ENCODE measurements at regions not wholly inside any gene's neighbourhood (a gene's known extent, or its start where the extent isn't known, plus 50 kb on each side); places are given as distances from the start of the nearest gene placed in this dataset.

DNA sequence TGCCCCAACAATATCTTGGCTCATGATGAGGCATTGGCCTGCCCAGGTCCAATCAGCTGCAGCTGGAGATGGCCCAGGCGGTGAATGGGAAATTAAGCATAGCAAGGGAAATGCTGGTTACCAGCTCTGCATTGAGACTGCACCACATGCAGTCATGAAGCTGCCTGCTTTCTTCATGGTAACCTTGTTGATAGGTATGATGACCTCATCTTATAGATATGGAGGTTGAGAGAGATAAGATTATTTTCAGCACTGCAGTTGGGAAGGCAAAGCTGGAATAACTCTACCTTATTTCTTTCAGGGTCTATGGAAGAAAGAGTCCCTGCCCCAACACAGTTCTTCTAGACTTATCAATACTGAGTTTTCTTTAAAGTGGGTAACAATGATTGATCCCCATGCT, 180.1 kb downstream of the ICE1 start:
- Histone ChIP-seq H3K4me3 (ENCODE audit: extremely low read depth, insufficient read depth, low read length, poor library complexity, severe bottlenecking) (no peak overlapping the region), H3K4me1 (ENCODE audit: control insufficient read depth, insufficient read depth, low read length, poor library complexity, severe bottlenecking) (no peaks in the 10 kb centered on the region), H3K27ac (ENCODE audit: low read depth, low read length, severe bottlenecking) (no peak overlapping the region), H3K36me3 (ENCODE audit: control insufficient read depth, insufficient read depth, low read length) (no peaks in the 10 kb centered on the region), H3K9me3 (ENCODE audit: control insufficient read depth, low read length) (no peaks in the 10 kb centered on the region)
- 89% methylated on average over 1 of the region's 1 CpG; no CpG with 5 or more reads in 1 of the 2 experiments for WGBS, 2 experiments (ENCODE audit: insufficient coverage in 2 of 2)

DNA sequence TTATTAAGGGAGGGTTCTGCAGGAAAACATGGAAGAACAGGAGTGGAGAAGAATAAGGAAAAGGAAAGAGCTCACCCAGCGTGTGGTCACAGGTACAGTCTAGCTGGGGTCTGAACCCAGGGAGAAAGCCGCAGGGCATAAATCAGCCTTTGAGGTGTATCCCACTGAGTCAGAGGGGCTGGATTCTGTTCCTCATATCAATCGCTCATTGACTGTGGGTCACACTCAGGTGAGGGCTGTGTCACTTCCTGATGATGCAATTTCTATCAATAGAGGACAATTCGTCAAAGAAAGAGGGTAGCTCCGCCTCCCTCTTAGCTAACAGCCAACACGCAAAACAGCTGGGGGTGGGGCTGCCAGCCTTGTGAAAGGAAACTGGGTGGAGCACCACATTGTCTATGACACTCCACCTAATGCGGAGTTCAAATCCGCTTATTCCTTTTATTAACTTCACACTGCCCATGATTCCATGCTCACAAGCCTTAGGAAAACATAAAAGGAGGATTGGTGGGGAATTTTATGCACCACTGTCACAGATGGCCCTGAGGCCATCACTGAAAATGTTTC, 176.2 kb downstream of the ICE1 start:
- H3K9me3 ChIP-seq (ENCODE audit: control insufficient read depth, low read length): no peaks in the 10 kb centered on the region
- H3K27ac ChIP-seq (ENCODE audit: low read depth, low read length, severe bottlenecking): no peak overlapping the region
- H3K4me3 ChIP-seq (ENCODE audit: extremely low read depth, insufficient read depth, low read length, poor library complexity, severe bottlenecking): no peak overlapping the region
- no peaks in the 10 kb centered on the region for H3K36me3 ChIP-seq (ENCODE audit: control insufficient read depth, insufficient read depth, low read length)
- H3K4me1 ChIP-seq (ENCODE audit: control insufficient read depth, insufficient read depth, low read length, poor library complexity, severe bottlenecking): no peaks in the 10 kb centered on the region
- 94 to 100% methylated on average over 4 to 6 of the region's 8 CpGs for WGBS, 2 experiments (ENCODE audit: insufficient coverage in 2 of 2)

DNA sequence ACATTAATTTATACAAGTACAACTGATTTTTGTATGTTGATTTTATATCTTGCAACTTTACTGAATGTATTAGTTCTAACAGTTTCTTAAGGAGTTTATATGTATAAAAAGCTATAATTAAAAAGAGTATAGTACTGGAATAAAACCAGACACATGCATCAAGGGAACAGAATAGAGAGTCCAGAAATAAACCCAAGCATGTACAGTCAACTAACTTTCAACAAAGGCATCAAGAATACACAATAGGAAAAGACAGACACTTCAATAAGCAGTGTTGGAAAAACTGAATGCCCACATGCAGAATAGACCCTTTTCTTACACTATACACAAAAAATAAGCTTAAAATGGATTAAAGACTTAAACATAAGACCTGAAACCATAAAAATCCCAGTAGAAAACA, 170.9 kb downstream of the ICE1 start:
- no peaks in the 10 kb centered on the region for H3K36me3 ChIP-seq (ENCODE audit: control insufficient read depth, insufficient read depth, low read length)
- no peaks in the 10 kb centered on the region for H3K9me3 ChIP-seq (ENCODE audit: control insufficient read depth, low read length)
- H3K4me1 ChIP-seq (ENCODE audit: control insufficient read depth, insufficient read depth, low read length, poor library complexity, severe bottlenecking): peaks cover 7% of the 10 kb centered on the region
- no peak overlapping the region for H3K27ac ChIP-seq (ENCODE audit: low read depth, low read length, severe bottlenecking)
- H3K4me3 ChIP-seq (ENCODE audit: extremely low read depth, insufficient read depth, low read length, poor library complexity, severe bottlenecking): no peak overlapping the region

DNA sequence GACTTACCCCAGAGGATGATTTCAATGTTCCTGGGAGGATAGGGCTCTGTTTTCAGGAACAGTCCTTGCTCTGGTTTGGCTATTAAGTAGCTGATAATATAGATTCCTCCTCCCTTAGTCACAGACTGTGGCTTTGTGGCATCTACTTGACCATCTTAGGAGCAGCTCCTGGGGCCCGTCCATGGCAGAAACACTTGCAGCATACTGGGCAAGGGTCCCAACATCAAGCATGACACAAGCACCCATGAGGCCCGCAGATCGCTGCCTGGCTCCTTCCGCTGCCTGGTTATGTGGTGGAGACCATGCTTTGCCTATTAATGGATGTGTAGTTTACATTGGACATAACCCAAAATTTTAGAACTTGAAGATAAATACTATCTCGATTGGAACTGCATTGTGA, 170.1 kb downstream of the ICE1 start:
- 80 to 92% methylated on average over 2 of the region's 5 CpGs for WGBS, 2 experiments (ENCODE audit: insufficient coverage in 2 of 2)
- Histone ChIP-seq H3K4me3 (ENCODE audit: extremely low read depth, insufficient read depth, low read length, poor library complexity, severe bottlenecking) (no peak overlapping the region), H3K9me3 (ENCODE audit: control insufficient read depth, low read length) (no peaks in the 10 kb centered on the region), H3K27ac (ENCODE audit: low read depth, low read length, severe bottlenecking) (no peak overlapping the region), H3K36me3 (ENCODE audit: control insufficient read depth, insufficient read depth, low read length) (no peaks in the 10 kb centered on the region), H3K4me1 (ENCODE audit: control insufficient read depth, insufficient read depth, low read length, poor library complexity, severe bottlenecking) (peaks cover 7% of the 10 kb centered on the region)

DNA sequence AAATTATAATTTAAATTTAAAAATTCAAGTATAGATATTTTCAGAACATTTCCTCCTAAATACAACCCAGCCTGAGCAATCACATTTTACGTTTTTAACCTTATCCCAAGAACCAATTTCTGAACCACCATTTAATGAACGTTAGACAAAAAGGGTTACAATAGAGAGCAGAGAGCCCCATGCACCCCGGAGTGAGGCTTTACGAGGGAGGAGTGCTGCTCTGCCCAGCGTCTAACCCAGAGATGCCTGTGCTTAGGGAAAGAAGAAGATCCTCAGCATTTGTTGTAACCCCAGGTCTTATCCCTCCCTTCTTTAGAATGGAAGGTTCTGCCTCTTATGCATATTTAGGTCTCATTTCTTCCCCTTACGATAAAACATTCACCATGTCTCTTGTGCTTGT, 169.1 kb downstream of the ICE1 start:
- WGBS, 2 experiments (ENCODE audit: insufficient coverage in 2 of 2): 71 to 78% methylated on average over 3 to 5 of the region's 6 CpGs
- H3K27ac ChIP-seq (ENCODE audit: low read depth, low read length, severe bottlenecking): no peak overlapping the region
- H3K4me1 ChIP-seq (ENCODE audit: control insufficient read depth, insufficient read depth, low read length, poor library complexity, severe bottlenecking): peaks cover 7% of the 10 kb centered on the region
- H3K9me3 ChIP-seq (ENCODE audit: control insufficient read depth, low read length): no peaks in the 10 kb centered on the region
- no peak overlapping the region for H3K4me3 ChIP-seq (ENCODE audit: extremely low read depth, insufficient read depth, low read length, poor library complexity, severe bottlenecking)
- H3K36me3 ChIP-seq (ENCODE audit: control insufficient read depth, insufficient read depth, low read length): no peaks in the 10 kb centered on the region

DNA sequence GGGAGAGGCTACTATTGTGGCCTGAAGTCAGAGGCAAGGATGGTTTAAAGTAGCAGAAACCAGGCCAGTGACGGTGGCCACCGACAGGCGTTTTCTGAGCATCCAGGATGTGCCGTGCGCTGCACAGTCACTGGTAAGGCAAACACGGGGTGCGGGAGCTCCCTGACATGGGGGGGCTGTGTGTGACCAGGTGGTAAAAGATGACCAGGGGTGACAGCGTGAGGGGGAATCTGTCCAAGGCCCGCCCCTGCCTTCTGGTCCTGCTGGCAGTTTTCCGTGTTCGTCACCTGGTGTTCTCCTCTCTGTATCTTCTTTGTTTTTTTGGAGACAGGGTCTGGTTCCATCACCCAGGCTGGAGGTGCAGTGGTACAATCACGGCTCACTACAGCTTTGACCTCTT, 167.4 kb downstream of the ICE1 start:
- whole genome bisulfite sequencing, 2 experiments (ENCODE audit: insufficient coverage in 2 of 2): 90 to 92% methylated on average over 10 to 11 of the region's 12 CpGs

DNA sequence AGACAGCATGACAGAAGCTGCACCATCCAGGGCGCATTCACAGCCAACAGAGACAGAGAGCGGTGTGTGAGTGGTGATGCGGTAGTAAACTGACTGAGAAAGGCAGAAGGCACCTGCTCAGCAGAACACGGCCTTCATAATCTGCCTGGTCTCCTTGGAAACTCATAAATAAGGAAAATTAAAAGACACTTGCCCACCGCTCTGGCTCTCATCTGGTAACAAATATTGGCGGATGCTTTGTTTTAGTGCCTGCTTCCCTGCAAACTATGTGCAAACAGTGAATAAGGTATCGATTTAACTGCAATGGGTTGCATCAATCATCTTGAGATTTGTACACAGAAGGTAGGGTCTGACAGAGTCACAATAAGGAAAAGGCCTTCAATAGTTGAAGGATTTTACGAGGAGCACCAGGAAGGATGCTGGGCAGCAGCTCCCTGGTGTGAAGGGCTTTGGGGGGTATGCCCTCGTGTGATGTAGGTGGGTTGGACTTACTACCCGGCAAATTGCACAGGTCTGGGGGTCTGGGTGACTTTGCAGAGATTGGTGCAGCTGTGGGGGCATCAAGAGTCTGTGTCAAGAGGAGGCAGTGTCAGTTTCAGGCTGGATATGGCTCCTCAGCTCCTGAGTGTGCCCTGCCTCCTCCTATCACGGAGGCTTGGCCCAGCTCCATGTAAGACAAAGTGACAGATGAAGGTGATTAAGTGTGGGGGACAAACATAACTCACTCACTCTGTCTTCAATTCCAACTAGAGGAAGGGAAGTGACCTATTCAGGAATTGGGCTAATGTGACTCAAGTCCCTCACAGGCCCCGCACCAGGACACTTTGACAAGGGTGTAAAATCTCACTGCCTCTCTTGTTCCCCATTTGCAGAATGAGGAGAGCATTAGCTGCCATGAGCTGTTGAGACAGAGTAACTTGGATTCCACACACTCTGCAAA, 166.7 kb downstream of the ICE1 start:
- Histone ChIP-seq H3K4me3 (ENCODE audit: extremely low read depth, insufficient read depth, low read length, poor library complexity, severe bottlenecking) (no peak overlapping the region), H3K36me3 (ENCODE audit: control insufficient read depth, insufficient read depth, low read length) (no peaks in the 10 kb centered on the region), H3K4me1 (ENCODE audit: control insufficient read depth, insufficient read depth, low read length, poor library complexity, severe bottlenecking) (peaks cover 7% of the 10 kb centered on the region), H3K9me3 (ENCODE audit: control insufficient read depth, low read length) (no peaks in the 10 kb centered on the region), H3K27ac (ENCODE audit: low read depth, low read length, severe bottlenecking) (no peak overlapping the region)
- 95 to 96% methylated on average over 9 of the region's 12 CpGs for WGBS, 2 experiments (ENCODE audit: insufficient coverage in 2 of 2)

More for the DNA sequence above, 167.4 kb downstream of the ICE1 start:
- Histone ChIP-seq H3K36me3 (ENCODE audit: control insufficient read depth, insufficient read depth, low read length) (no peaks in the 10 kb centered on the region), H3K4me3 (ENCODE audit: extremely low read depth, insufficient read depth, low read length, poor library complexity, severe bottlenecking) (no peak overlapping the region), H3K9me3 (ENCODE audit: control insufficient read depth, low read length) (no peaks in the 10 kb centered on the region), H3K4me1 (ENCODE audit: control insufficient read depth, insufficient read depth, low read length, poor library complexity, severe bottlenecking) (peaks cover 7% of the 10 kb centered on the region), H3K27ac (ENCODE audit: low read depth, low read length, severe bottlenecking) (no peak overlapping the region)

DNA sequence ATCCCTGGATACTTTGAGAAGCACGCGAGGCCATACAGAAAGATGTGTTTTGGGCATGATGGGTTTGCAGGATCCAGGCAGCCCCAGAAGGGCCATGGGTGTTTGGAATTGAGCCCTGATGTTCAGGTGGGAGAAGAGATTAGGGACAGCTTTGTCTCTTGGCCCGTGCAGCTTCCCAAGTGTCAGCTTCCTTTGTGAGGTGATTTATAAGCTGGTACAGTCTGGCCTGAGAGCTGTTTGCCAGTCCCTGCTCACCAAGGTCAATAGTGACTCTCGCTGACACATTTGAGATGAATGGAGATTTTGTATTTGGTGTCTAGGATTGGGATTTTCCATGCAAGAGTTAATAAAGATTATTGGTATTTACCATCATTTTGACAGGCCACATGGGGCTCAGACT, 165.9 kb downstream of the ICE1 start:
- WGBS, 2 experiments (ENCODE audit: insufficient coverage in 2 of 2): 75 to 100% methylated on average over 1 of the region's 4 CpGs
- no peaks in the 10 kb centered on the region for H3K36me3 ChIP-seq (ENCODE audit: control insufficient read depth, insufficient read depth, low read length)
- no peak overlapping the region for H3K4me3 ChIP-seq (ENCODE audit: extremely low read depth, insufficient read depth, low read length, poor library complexity, severe bottlenecking)
- H3K4me1 ChIP-seq (ENCODE audit: control insufficient read depth, insufficient read depth, low read length, poor library complexity, severe bottlenecking): peaks cover 7% of the 10 kb centered on the region
- no peak overlapping the region for H3K27ac ChIP-seq (ENCODE audit: low read depth, low read length, severe bottlenecking)
- no peaks in the 10 kb centered on the region for H3K9me3 ChIP-seq (ENCODE audit: control insufficient read depth, low read length)

DNA sequence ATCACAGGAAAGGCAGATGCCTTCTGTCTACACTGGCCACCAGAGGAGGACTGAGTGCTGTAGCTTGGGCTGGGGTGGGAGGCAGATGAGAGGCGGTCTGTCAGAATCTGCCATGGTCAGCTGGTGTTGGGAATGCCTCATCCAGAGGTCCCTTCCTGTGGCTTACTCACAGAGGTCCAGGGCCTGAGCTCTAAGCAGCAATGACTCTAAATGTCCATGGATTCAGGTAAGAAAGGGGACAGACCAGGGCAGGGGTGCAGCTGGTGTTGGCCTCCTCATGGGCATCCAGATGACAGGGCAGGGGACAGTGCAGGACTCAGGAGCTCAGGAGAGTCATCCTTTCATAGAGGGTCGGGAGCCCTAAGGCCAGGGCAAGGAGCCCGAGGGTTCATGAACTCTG, 165.0 kb downstream of the ICE1 start:
- WGBS, 2 experiments (ENCODE audit: insufficient coverage in 2 of 2): 82 to 92% methylated on average over 3 of the region's 3 CpGs
- Histone ChIP-seq H3K9me3 (ENCODE audit: control insufficient read depth, low read length) (no peaks in the 10 kb centered on the region), H3K4me1 (ENCODE audit: control insufficient read depth, insufficient read depth, low read length, poor library complexity, severe bottlenecking) (peaks cover 3% of the 10 kb centered on the region), H3K4me3 (ENCODE audit: extremely low read depth, insufficient read depth, low read length, poor library complexity, severe bottlenecking) (no peak overlapping the region), H3K27ac (ENCODE audit: low read depth, low read length, severe bottlenecking) (no peak overlapping the region), H3K36me3 (ENCODE audit: control insufficient read depth, insufficient read depth, low read length) (no peaks in the 10 kb centered on the region)

DNA sequence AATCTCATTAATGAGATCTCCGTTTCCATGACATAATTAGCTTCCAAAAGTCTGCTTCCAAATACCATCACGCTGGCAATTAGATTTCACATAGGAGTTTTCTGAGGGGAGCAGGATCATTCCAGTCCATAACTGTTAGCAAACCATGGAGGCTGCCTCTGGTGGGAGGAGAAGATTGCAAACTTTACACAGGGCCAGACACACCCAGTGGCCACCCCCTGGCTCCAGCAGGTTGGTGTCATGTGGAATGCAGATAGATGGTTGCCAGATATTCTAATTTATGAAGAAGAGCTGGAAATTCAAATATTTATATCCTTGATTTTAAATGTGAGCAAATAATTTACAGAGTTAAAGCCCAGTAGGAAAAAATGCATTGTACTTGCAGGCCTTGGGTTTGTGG, 164.2 kb downstream of the ICE1 start:
- no peaks in the 10 kb centered on the region for H3K36me3 ChIP-seq (ENCODE audit: control insufficient read depth, insufficient read depth, low read length)
- H3K27ac ChIP-seq (ENCODE audit: low read depth, low read length, severe bottlenecking): no peak overlapping the region
- no peaks in the 10 kb centered on the region for H3K4me1 ChIP-seq (ENCODE audit: control insufficient read depth, insufficient read depth, low read length, poor library complexity, severe bottlenecking)
- no peaks in the 10 kb centered on the region for H3K9me3 ChIP-seq (ENCODE audit: control insufficient read depth, low read length)
- H3K4me3 ChIP-seq (ENCODE audit: extremely low read depth, insufficient read depth, low read length, poor library complexity, severe bottlenecking): no peak overlapping the region
- WGBS, 2 experiments (ENCODE audit: insufficient coverage in 2 of 2): no CpG with 5 or more reads among the region's 2 CpGs

DNA sequence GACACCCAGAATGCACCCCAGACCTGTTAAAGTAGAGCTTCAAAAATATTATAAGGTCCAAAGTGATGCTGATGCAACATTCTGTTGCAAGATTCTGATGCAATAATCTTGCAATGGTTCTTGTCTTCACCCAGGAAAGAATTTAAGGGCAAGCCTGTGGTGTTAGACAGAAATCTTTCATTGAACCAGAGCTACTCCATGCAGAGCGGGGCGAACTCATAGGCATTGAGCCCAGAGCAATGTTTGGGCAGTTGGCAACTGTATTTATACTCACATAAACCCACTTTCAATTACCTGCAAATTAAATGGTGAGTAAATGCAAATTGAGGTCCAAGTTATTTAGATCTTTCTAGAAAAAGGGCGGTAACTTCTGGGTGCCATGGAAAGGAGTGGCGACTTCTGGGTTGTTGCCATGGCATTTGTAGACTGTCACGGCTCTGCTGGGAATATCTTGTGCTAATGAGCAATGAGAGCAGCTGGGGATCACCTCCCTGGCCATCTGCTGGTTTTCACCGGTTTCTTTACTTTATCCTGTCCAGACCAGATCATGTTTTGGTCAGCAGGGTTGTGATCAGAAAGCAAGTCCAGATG, 163.4 kb downstream of the ICE1 start:
- Histone ChIP-seq H3K9me3 (ENCODE audit: control insufficient read depth, low read length) (no peaks in the 10 kb centered on the region), H3K36me3 (ENCODE audit: control insufficient read depth, insufficient read depth, low read length) (no peaks in the 10 kb centered on the region), H3K27ac (ENCODE audit: low read depth, low read length, severe bottlenecking) (no peak overlapping the region), H3K4me1 (ENCODE audit: control insufficient read depth, insufficient read depth, low read length, poor library complexity, severe bottlenecking) (no peaks in the 10 kb centered on the region), H3K4me3 (ENCODE audit: extremely low read depth, insufficient read depth, low read length, poor library complexity, severe bottlenecking) (no peak overlapping the region)
- 91 to 92% methylated on average over 4 to 5 of the region's 6 CpGs for WGBS, 2 experiments (ENCODE audit: insufficient coverage in 2 of 2)

Measured in mesodermal cell (in vitro differentiated cells).